ENCODE measurements at regions not wholly inside any gene's neighbourhood (a gene's known extent, or its start where the extent isn't known, plus 50 kb on each side); places are given as distances from the start of the nearest gene placed in this dataset.

DNA sequence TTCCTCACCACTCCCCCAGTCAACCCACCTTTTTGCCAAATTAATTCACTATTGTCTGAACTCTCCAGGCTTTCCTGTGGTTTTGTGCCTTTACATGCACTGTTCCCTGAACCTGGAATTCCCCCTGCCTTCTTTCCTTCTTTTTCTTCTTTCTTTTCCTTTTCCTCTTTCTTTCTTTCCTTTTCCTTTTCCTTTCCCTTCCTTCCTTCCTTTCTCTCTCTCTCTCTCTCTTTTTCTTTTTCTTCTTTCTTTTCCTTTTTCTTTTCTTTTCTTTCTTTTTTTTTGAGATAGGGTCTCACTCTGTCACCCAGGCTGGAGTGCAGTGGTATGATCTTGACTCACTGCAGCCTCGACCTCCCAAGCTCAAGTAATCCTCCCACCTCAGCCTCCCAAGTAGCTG, 56.6 kb upstream of the CDC42BPA start:
- FAIRE-seq (no peak), DNase-seq (ENCODE audit: low spot score) (no peak)

GRCh38 chr1:227372726-227373130, 54.4 kb upstream of the CDC42BPA start:
- DNase-seq (ENCODE audit: low spot score) (no peak), FAIRE-seq (no peak)

DNA sequence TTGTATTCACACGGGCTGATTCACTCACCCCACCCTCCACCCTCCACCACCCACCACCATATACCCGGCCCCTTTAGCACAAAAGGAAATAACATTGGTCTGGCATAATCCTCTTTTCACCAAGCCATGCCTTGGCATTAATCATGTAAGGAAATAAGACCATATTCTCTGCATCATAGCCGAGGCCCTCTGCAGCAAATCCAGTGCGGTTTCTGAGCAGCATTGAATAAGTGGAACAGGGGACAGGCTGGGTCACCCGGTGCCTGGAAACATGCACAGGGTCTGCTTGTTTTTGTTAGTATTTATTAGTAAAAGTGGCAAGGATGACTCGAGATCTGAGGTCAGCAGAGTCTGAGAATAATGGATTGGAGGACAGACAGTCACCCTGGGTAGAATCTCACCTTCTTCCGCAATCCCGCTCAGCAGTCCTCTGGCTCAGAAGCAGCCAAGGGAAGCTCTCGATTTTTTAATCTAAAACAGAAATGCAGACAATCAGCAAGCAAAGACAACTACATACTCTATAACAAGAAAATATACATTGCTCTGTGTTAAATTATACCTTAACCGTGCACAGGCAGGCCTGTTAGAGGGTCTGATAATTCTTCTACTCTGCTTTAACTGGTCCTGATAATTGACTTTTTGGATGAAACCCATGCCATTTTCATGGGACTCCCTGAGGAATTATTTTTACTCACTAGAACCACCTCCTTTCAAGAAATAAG, 52.4 kb upstream of the CDC42BPA start:
- FAIRE-seq = no peak
- DNase-seq (ENCODE audit: low spot score) = no peak

DNA sequence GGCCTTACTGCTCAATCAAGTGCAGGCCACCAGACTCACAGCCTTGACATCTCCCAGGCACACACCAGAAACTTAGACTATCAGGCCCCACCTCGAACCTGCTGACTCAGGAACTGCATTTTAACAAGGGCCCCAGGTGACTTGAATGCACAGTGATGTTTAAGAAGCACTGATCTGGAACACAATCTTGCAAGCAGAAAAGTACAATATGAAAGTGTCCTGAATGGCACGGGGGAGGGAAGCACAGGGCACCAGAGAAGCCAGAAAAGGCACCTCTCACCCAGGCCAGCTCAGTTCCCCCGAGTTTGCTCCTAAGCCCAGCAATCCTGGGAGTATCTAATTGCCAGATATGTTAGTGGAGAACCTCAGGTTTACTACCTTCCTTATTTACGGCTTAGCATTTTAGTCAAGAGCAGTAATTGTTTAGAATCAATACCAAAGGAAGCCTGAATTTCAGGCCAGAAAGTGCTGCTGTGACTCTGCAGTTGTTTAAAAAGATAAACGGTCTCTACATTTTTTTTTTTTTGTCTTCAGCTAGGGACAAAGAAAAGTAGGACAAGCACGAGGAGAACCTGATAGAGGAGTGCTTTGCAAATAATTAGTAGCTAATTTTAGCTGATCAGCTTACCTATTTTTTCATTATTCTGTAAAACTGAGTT, 50.9 kb upstream of the CDC42BPA start:
- DNase-seq (ENCODE audit: low spot score) (peak; percentile 19), FAIRE-seq (no peak)

Measured in RCC 7860 (cell line).